ENCODE measurements at regions not wholly inside any gene's neighbourhood (a gene's known extent, or its start where the extent isn't known, plus 50 kb on each side); places are given as distances from the start of the nearest gene placed in this dataset.

DNA sequence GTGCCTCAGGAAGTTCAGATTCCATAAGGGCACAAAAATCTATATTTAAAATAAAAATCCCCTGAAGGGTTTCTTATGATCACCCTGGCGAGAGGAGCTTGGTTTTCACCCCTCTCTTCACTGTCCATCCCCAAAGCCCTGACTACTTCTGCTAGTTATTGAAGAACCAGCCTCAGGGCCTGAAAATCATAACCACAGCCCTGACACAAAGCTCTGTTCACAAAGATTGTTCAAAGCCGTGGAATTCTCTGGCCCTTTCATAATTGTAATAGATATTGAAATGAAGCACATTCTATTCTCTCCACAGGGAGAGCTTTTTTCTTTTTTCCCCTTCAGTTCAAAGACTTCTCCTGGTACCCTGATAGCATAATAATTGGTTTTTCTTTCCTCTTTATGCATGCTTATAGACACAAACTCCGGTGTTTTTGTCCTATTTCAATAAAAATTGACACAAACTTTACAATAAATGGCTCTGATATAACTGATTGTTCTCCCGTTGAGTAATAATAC, 343.8 kb downstream of the CAAP1 start (continued):
- TF ChIP-seq, protein P1, sequence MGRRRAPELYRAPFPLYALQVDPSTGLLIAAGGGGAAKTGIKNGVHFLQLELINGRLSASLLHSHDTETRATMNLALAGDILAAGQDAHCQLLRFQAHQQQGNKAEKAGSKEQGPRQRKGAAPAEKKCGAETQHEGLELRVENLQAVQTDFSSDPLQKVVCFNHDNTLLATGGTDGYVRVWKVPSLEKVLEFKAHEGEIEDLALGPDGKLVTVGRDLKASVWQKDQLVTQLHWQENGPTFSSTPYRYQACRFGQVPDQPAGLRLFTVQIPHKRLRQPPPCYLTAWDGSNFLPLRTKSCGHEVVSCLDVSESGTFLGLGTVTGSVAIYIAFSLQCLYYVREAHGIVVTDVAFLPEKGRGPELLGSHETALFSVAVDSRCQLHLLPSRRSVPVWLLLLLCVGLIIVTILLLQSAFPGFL (CRISPR knock-in tag; IDR thresholded peaks at IDR 0.05; ENCODE audit: borderline replicate concordance) = no peak
- TF ChIP-seq ATF1 (CRISPR knock-in tag; IDR thresholded peaks at IDR 0.05) = no peak

DNA sequence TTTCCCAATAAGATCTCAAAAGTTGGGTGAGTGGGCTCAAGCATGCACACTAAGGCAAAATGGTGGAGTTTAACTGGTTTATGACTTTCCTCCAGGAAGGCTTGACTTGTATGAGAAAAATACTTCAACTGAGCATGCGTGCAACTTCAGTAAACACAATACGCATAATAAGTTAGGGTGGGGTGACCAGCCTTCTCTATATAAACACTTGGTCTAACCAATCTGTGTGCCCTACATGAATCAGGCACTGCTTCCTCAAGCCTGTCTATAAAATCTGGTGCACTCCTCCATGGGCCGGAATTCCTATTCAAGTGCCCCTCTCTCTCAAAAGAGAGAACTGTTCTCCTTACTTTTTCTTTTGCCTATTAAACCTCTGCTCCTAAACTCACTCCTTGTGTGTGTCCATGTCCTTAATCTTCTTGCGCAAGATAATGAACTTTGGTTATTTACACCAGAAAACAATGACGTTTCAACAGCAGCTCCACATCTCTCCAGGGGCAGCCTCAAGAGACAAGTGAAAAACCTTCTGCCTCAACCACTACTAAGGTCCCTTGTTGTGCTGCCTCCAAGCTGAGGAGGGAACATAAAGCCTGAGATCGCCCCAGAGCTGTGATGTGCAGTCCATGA, 352.6 kb downstream of the CAAP1 start:
- POLR2A ChIA-PET = no interaction called here
- CTCF ChIA-PET = no interaction called here
- no peak overlapping the region for H3K27ac Mint-ChIP-seq
- peaks cover 8% of the 10 kb centered on the region for H3K4me1 Mint-ChIP-seq
- no peaks in the 10 kb centered on the region; the same call in 1 of the 2 replicates for H3K9me3 Mint-ChIP-seq
- H3K27me3 Mint-ChIP-seq (ENCODE audit: low read depth) = no peaks in the 10 kb centered on the region
- no peak overlapping the region for H3K4me3 Mint-ChIP-seq
- ATAC-seq = no peak
- TF ChIP-seq PRDM15 (CRISPR knock-in tag; IDR thresholded peaks at IDR 0.05) (no peak), HMGA2 (CRISPR knock-in tag; IDR thresholded peaks at IDR 0.05) (no peak), SMAD4 (CRISPR knock-in tag; IDR thresholded peaks at IDR 0.05) (no peak)
- TF ChIP-seq, protein P1 (CRISPR knock-in tag; IDR thresholded peaks at IDR 0.05; ENCODE audit: borderline replicate concordance) = no peak
- H3K36me3 Mint-ChIP-seq = no peaks in the 10 kb centered on the region
- DNase-seq (ENCODE audit: low spot score) = no peak

DNA sequence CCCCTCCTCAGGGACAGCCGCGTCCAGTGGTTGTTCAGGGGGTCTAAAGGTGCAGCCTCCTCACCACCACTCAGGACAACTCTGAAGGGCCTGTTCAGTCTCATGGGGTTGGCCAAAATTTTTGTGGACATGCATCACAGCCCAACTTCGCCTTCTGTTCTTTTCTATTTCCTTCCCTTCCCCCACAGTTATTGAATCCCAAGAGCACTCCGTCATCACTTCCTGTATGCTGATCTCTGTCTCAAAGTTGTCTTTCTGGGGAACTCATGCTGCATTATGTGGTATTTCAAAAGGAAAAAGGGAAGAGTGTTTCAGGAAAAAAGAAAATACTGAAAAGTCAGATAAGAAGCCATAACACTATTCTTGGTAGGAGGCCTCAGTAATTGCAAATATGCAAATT, 355.4 kb downstream of the CAAP1 start:
- ChIA-PET CTCF (interaction anchor here (1.8 kb wide), 1 partner anchor 35 kb away, joined by 6 read pairs; no protein-coding TSS in a partner anchor), POLR2A (no interaction called here)
- peak; percentile 30; the same call in 1 of the 2 replicates for ATAC-seq
- Mint-ChIP-seq H3K27ac (peak overlapping the region; percentile 6; the same call in 1 of the 2 replicates), H3K27me3 (ENCODE audit: low read depth) (no peaks in the 10 kb centered on the region), H3K4me1 (peaks cover 8% of the 10 kb centered on the region), H3K4me3 (no peak overlapping the region), H3K36me3 (no peaks in the 10 kb centered on the region), H3K9me3 (no peaks in the 10 kb centered on the region; the same call in 1 of the 2 replicates)
- DNase-seq (ENCODE audit: low spot score) = no peak
- TF ChIP-seq ATF1 (CRISPR knock-in tag; IDR thresholded peaks at IDR 0.05) = no peak
- TF ChIP-seq, protein P2, sequence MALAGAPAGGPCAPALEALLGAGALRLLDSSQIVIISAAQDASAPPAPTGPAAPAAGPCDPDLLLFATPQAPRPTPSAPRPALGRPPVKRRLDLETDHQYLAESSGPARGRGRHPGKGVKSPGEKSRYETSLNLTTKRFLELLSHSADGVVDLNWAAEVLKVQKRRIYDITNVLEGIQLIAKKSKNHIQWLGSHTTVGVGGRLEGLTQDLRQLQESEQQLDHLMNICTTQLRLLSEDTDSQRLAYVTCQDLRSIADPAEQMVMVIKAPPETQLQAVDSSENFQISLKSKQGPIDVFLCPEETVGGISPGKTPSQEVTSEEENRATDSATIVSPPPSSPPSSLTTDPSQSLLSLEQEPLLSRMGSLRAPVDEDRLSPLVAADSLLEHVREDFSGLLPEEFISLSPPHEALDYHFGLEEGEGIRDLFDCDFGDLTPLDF (CRISPR knock-in tag; IDR thresholded peaks at IDR 0.05) = no peak
- no peak for TF ChIP-seq KAT7 (CRISPR knock-in tag; IDR thresholded peaks at IDR 0.05; ENCODE audit: borderline replicate concordance)
- no peak for TF ChIP-seq JAZF1 (CRISPR knock-in tag; IDR thresholded peaks at IDR 0.05)
- TF ChIP-seq PRDM15 (CRISPR knock-in tag; IDR thresholded peaks at IDR 0.05) = no peak
- TF ChIP-seq ZBTB43 (CRISPR knock-in tag; IDR thresholded peaks at IDR 0.05) = no peak
- TF ChIP-seq, protein P3, sequence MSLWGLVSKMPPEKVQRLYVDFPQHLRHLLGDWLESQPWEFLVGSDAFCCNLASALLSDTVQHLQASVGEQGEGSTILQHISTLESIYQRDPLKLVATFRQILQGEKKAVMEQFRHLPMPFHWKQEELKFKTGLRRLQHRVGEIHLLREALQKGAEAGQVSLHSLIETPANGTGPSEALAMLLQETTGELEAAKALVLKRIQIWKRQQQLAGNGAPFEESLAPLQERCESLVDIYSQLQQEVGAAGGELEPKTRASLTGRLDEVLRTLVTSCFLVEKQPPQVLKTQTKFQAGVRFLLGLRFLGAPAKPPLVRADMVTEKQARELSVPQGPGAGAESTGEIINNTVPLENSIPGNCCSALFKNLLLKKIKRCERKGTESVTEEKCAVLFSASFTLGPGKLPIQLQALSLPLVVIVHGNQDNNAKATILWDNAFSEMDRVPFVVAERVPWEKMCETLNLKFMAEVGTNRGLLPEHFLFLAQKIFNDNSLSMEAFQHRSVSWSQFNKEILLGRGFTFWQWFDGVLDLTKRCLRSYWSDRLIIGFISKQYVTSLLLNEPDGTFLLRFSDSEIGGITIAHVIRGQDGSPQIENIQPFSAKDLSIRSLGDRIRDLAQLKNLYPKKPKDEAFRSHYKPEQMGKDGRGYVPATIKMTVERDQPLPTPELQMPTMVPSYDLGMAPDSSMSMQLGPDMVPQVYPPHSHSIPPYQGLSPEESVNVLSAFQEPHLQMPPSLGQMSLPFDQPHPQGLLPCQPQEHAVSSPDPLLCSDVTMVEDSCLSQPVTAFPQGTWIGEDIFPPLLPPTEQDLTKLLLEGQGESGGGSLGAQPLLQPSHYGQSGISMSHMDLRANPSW (CRISPR knock-in tag; conservative IDR thresholded peaks at IDR 0.05; ENCODE audit: low read depth) = no peak
- TF ChIP-seq, protein P4, sequence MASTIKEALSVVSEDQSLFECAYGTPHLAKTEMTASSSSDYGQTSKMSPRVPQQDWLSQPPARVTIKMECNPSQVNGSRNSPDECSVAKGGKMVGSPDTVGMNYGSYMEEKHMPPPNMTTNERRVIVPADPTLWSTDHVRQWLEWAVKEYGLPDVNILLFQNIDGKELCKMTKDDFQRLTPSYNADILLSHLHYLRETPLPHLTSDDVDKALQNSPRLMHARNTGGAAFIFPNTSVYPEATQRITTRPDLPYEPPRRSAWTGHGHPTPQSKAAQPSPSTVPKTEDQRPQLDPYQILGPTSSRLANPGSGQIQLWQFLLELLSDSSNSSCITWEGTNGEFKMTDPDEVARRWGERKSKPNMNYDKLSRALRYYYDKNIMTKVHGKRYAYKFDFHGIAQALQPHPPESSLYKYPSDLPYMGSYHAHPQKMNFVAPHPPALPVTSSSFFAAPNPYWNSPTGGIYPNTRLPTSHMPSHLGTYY (CRISPR knock-in tag; IDR thresholded peaks at IDR 0.05) = no peak
